AG04449 (cell line): ENCODE measurements at regions not wholly inside any gene's neighbourhood (a gene's known extent, or its start where the extent isn't known, plus 50 kb on each side); places are given as distances from the start of the nearest gene placed in this dataset.

Experiments used
- CTCF ChIA-PET: fragments of 350-600 bp; formaldehyde crosslinking; extraction: SDS; loops from one replicate; lab custom pipeline; 2021; ENCODE audit warnings: antibody characterized with exemption; lab: Yijun Ruan, JAX
- POLR2A ChIA-PET: fragments of 400-600, 350-600 bp; formaldehyde crosslinking; extraction: SDS; loops from one replicate; lab custom pipeline; 2020; ENCODE audit warnings: antibody characterized with exemption, inconsistent platforms; lab: Yijun Ruan, JAX
- DNase-seq: peaks from one replicate; pipeline ENCODE4 v3.0.0-alpha.2; 2010; ENCODE audit warnings: low read depth, low spot score
- H3K4me3 ChIP-seq: 2 replicates; pipeline ENCODE4 v1.5.1; 2011; ENCODE audit warnings: low read depth, mild to moderate bottlenecking, control low read depth, low read length
- TF ChIP-seq, protein P1 (sequence below): IDR thresholded peaks from one replicate; pipeline ENCODE4 v1.5.1; 2011; ENCODE audit warnings: mild to moderate bottlenecking, moderate library complexity, low read length, control low read depth, inconsistent platforms; ENCODE audit not compliant: insufficient read depth; ENCODE audit errors: missing control alignments

DNA sequence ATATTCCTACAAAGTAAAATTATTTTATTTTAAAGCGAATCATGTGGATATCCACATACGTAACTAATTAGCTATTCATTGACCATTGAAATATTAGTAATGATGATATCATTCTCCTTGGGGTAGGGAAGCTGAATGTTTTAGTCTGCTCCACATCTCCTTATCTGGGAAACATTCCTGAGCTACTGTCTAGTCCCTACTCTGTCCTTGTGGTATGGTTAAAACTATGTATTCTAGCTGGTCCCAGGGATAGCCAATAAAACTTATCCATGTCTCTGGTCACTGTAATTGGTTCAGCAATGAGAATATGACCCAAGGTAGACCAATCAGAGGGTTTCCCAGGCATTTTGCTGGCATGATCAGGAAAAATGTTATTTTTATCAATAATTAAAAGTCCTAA lies 76.0 kb upstream of the DAP start:
- ChIA-PET POLR2A (interaction anchor here (0.6 to 1.4 kb wide), 3 partner anchors 9 to 328 kb away, joined by 3 read pairs; no protein-coding TSS in a partner anchor), CTCF (interaction anchor here (13.5 kb wide), 1 partner anchor 20 kb away, joined by 142 read pairs; no protein-coding TSS in a partner anchor)
- no peak overlapping the region for H3K4me3 ChIP-seq
- DNase-seq: peak; percentile 28
- TF ChIP-seq, protein P1, sequence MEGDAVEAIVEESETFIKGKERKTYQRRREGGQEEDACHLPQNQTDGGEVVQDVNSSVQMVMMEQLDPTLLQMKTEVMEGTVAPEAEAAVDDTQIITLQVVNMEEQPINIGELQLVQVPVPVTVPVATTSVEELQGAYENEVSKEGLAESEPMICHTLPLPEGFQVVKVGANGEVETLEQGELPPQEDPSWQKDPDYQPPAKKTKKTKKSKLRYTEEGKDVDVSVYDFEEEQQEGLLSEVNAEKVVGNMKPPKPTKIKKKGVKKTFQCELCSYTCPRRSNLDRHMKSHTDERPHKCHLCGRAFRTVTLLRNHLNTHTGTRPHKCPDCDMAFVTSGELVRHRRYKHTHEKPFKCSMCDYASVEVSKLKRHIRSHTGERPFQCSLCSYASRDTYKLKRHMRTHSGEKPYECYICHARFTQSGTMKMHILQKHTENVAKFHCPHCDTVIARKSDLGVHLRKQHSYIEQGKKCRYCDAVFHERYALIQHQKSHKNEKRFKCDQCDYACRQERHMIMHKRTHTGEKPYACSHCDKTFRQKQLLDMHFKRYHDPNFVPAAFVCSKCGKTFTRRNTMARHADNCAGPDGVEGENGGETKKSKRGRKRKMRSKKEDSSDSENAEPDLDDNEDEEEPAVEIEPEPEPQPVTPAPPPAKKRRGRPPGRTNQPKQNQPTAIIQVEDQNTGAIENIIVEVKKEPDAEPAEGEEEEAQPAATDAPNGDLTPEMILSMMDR: no peak

DNA sequence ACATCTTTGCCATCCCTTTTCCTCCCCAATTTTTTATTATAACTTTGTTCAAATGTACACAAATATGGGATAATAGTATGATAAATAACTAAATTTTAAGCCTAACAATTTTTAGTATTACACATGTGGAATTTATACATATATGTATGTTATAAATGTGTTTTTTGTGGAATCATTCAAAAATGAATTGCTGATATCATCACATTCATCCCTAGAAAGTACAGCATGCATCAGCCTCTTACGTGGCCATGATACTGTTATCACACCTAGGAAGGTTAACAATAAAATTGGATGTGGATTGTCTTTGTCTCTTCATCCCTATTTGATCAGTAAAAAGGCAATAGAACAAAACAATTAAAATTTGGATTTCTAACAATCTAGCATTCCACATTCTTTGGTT lies 73.7 kb upstream of the DAP start:
- DNase-seq: no peak
- CTCF ChIA-PET: interaction anchor here (1.6 to 13.5 kb wide), 2 partner anchors 22 to 383 kb away, joined by 4 to 142 read pairs; no protein-coding TSS in a partner anchor
- TF ChIP-seq, protein P1: no peak
- H3K4me3 ChIP-seq: no peak overlapping the region
- POLR2A ChIA-PET: no interaction called here

DNA sequence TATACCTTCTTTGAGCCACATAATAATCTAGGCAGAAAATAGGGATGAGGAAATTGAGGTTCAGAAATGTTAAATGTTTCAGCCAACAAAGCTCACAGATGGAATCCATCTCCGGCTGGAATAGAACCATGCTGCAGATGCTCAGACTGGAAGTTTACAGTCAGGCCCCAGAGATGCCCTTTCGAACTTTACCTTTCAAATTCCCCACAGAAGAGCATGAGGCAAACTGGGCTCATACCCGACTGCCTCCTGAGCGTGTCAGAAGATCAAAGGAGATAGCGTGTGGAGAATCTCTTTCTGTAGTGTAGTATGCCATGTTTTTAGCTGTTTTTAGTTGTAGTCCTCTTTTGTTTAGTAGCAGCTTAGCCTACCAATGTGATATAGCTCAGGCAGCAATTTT lies 72.0 kb upstream of the DAP start:
- H3K4me3 ChIP-seq: no peak overlapping the region
- CTCF ChIA-PET: interaction anchor here (0.9 to 1.6 kb wide), 4 partner anchors 22 to 381 kb away, joined by 3 to 9 read pairs (median 4); no protein-coding TSS in a partner anchor
- no peak for DNase-seq
- POLR2A ChIA-PET: no interaction called here
- TF ChIP-seq, protein P1: no peak

DNA sequence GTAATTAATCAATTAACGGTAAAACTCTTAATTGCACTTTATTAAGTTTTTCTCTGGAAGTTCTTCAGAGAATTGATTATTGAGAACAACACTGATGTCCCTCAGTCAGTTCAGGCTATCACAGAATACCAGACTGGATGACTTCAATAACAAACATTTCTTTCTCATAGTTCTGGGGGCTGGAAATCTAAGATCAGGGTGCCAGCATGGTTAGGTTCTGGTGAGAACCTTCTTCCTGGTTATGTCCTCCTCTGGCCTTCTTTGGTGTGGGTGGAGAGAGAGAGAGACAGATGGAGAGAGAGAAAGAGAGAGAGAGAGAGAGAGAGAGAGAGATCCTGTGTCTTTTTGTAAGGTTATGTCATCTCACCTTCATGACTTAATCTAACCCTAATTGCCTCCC lies 71.4 kb upstream of the DAP start:
- TF ChIP-seq, protein P1: no peak
- CTCF ChIA-PET: interaction anchor here (0.8 to 1.6 kb wide), 3 partner anchors 22 to 76 kb away, joined by 3 to 7 read pairs (median 3); no protein-coding TSS in a partner anchor
- DNase-seq: no peak
- H3K4me3 ChIP-seq: no peak overlapping the region
- POLR2A ChIA-PET: no interaction called here

DNA sequence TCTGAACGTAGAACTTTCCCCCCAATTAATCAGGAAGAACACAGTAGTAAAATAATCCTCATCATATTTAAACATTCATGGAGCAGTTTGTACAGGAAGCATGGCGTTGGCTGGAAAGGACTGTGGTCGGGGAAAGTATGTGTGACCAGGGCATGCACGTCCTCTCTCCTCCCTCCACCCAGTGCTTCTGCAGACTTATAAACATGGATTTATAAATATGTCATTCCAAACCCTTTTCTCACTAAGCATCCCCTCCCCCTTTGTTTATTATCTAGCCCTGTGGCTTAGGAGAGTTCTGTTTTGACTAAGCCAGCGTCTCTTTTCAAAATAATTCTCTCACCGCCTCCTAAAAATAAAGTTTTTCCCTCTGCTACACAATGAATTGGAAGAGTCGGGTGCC lies 70.4 kb upstream of the DAP start:
- TF ChIP-seq, protein P1: no peak
- DNase-seq: peak; percentile 88
- H3K4me3 ChIP-seq: no peak overlapping the region
- ChIA-PET POLR2A (interaction anchor here (0.6 kb wide), 1 partner anchor 50 kb away, joined by 3 read pairs; no protein-coding TSS in a partner anchor), CTCF (interaction anchor here (0.8 to 1.2 kb wide), 2 partner anchors 26 to 75 kb away, joined by 3 to 7 read pairs; no protein-coding TSS in a partner anchor)

DNA sequence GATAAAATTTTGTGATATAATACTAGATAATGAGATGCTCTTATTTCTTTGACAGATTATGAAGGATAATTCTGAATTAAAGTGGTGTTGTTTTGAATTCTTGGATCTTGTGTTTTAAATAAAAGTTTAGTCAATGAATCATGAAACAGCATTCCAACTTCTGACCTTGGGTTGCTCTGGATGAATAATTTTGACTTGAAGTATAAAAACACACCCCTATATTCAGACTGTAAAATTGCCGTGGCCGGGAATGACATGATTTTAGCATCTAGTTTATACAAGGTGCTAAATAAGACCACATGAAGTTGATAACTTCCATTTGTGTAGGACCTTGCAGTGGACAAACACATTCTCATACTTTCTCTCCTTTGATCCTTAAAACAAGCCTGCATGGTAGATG lies 67.2 kb upstream of the DAP start:
- no peak overlapping the region for H3K4me3 ChIP-seq
- ChIA-PET CTCF (interaction anchor here (1.1 to 3.1 kb wide), 2 partner anchors 24 to 36 kb away, joined by 4 to 11 read pairs; no protein-coding TSS in a partner anchor), POLR2A (no interaction called here)
- TF ChIP-seq, protein P1: no peak
- peak; percentile 23 for DNase-seq
